Prostate gland (tissue), 2 donors: ENCODE measurements at regions not wholly inside any gene's neighbourhood (a gene's known extent, or its start where the extent isn't known, plus 50 kb on each side); places are given as distances from the start of the nearest gene placed in this dataset.

ENCODE experiments used
- DNase-seq: peaks from one replicate; pipeline ENCODE4 v3.0.0-alpha.2; 2019; ENCODE audit warnings: low spot score
- H3K27ac ChIP-seq, 2 donors: fragments of 200-600 bp; sonication (generic); 2 replicates each; pipeline ENCODE4 v1.5.1; 2017 to 2019
- H3K27me3 ChIP-seq: fragments of 200-600 bp; sonication (generic); replicated peaks from 2 replicates; pipeline ENCODE4 v1.5.1; 2019; ENCODE audit not compliant: insufficient read depth
- H3K36me3 ChIP-seq, 2 donors: fragments of 200-600 bp; sonication (generic); 1 replicate in 1 of 2; 2 replicates in 1 of 2; pipeline versions ENCODE4 v1.5.1 to v1.8.1; 2017 to 2019
- H3K4me1 ChIP-seq: fragments of 200-600 bp; sonication (generic); replicated peaks from 2 replicates; pipeline ENCODE4 v1.5.1; 2019
- H3K4me3 ChIP-seq, 2 donors: fragments of 200-600 bp; sonication (generic); 2 replicates each; pipeline ENCODE4 v1.5.1; 2017 to 2019
- H3K9me3 ChIP-seq: fragments of 200-600 bp; sonication (generic); 2 replicates; pipeline ENCODE4 v1.5.1; 2017
- CTCF ChIP-seq, 4 experiments: fragments of 200-600 bp in 2 of 4; fragments of 450-650 bp in 2 of 4; sonication (generic) in 2 of 4; IDR thresholded peaks; 1 replicate in 3 of 4; 2 replicates in 1 of 4; pipeline ENCODE4 v1.5.1; 2016 to 2019; ENCODE audit warnings: antibody characterized with exemption in 4 of 4, mild to moderate bottlenecking in 2 of 4, moderate library complexity in 2 of 4
- POLR2A ChIP-seq: fragments of 450-650 bp; IDR thresholded peaks from one replicate; pipeline ENCODE4 v1.6.1; 2016; ENCODE audit warnings: antibody characterized with exemption, mild to moderate bottlenecking
- POLR2AphosphoS5 ChIP-seq: sonication (generic); formaldehyde crosslinking; IDR thresholded peaks from one replicate; pipeline ENCODE4 v1.6.1; 2017; ENCODE audit warnings: antibody characterized with exemption
- WGBS: methylation state at CpG from one replicate; pipeline ENCODE4 v1.1.5; 2018; 5-methylcytosine and 5-hydroxymethylcytosine counted together
- intact Hi-C: fragments of 100-400 bp; cut with DNase I; formaldehyde crosslinking; loops from one replicate; pipeline ENCODE4 v1.14.2; 2022

GRCh38 chr4:140304346-140304745 lies 69.1 kb upstream of the SCOC start:
- H3K36me3 ChIP-seq = no peaks in the 10 kb centered on the region
- H3K4me3 ChIP-seq = no peak overlapping the region
- DNase-seq = no peak
- intact Hi-C loops = no loop called here
- H3K27ac ChIP-seq = peak overlapping the region in 1 of 2 donors; percentile 22
- WGBS = 94% methylated on average over 2 of the region's 2 CpGs
- H3K27me3 ChIP-seq = no peaks in the 10 kb centered on the region
- H3K4me1 ChIP-seq = peaks cover 3% of the 10 kb centered on the region
- H3K9me3 ChIP-seq = no peaks in the 10 kb centered on the region
- no peak for TF ChIP-seq POLR2A

- Histone ChIP-seq H3K27ac (no peak overlapping the region), H3K36me3 (no peaks in the 10 kb centered on the region), H3K9me3 (no peaks in the 10 kb centered on the region), H3K4me1 (peaks cover 3% of the 10 kb centered on the region), H3K27me3 (no peaks in the 10 kb centered on the region), H3K4me3 (no peak overlapping the region)
- DNase-seq = no peak
- intact Hi-C loops = no loop called here
- no peak for TF ChIP-seq POLR2AphosphoS5
- no peak for TF ChIP-seq POLR2A
- no peak for TF ChIP-seq CTCF (IDR thresholded peaks at IDR 0.05)
- WGBS = 80% methylated on average over 7 of the region's 7 CpGs
These were observed 71.1 kb upstream of the SCOC start for GRCh38 chr4:140302151-140302859.

GRCh38 chr4:140300271-140300970 lies 73.0 kb upstream of the SCOC start:
- no peak for DNase-seq
- Histone ChIP-seq H3K4me3 (no peak overlapping the region), H3K27ac (no peak overlapping the region), H3K27me3 (no peaks in the 10 kb centered on the region), H3K4me1 (peaks cover under 1% of the 10 kb centered on the region), H3K36me3 (no peaks in the 10 kb centered on the region), H3K9me3 (no peaks in the 10 kb centered on the region)
- intact Hi-C loops = no loop called here
- WGBS = 60% methylated on average over 4 of the region's 4 CpGs
- TF ChIP-seq POLR2A = no peak
- TF ChIP-seq CTCF (IDR thresholded peaks at IDR 0.05) = no peak
- no peak for TF ChIP-seq POLR2AphosphoS5

- H3K9me3 ChIP-seq = no peaks in the 10 kb centered on the region
- no peak for DNase-seq
- H3K4me1 ChIP-seq = no peaks in the 10 kb centered on the region
- H3K27me3 ChIP-seq = no peaks in the 10 kb centered on the region
- no peak overlapping the region for H3K27ac ChIP-seq
- no peak for TF ChIP-seq CTCF (IDR thresholded peaks at IDR 0.05)
- TF ChIP-seq POLR2A = no peak
- TF ChIP-seq POLR2AphosphoS5 = no peak
- 92% methylated on average over 7 of the region's 7 CpGs for WGBS
- no peaks in the 10 kb centered on the region for H3K36me3 ChIP-seq
- H3K4me3 ChIP-seq = no peak overlapping the region
- intact Hi-C loops = no loop called here
These were observed 75.4 kb upstream of the SCOC start for GRCh38 chr4:140298001-140298400.

GRCh38 chr4:140297221-140297570 lies 76.2 kb upstream of the SCOC start:
- H3K4me3 ChIP-seq = no peak overlapping the region
- H3K36me3 ChIP-seq = no peaks in the 10 kb centered on the region
- no peak overlapping the region for H3K27ac ChIP-seq
- WGBS = 30% methylated on average over 7 of the region's 7 CpGs
- intact Hi-C loops = loop anchor here (2.0 kb wide), 1 partner anchor 42 kb away; no protein-coding TSS in a partner anchor
- no peak for DNase-seq
- no peaks in the 10 kb centered on the region for H3K4me1 ChIP-seq
- TF ChIP-seq CTCF (IDR thresholded peaks at IDR 0.05) = no peak
- TF ChIP-seq POLR2AphosphoS5 = no peak
- no peak for TF ChIP-seq POLR2A
- H3K27me3 ChIP-seq = no peaks in the 10 kb centered on the region
- H3K9me3 ChIP-seq = no peaks in the 10 kb centered on the region
